NT2/D1 (cell line): ENCODE measurements at regions not wholly inside any gene's neighbourhood (a gene's known extent, or its start where the extent isn't known, plus 50 kb on each side); places are given as distances from the start of the nearest gene placed in this dataset.

Experiments
- DNase-seq: peaks from one replicate; pipeline ENCODE4 v3.0.0-alpha.2; 2011; ENCODE audit warnings: low read depth, low spot score
- H3K27me3 ChIP-seq: 2 replicates; pipeline ENCODE4 v1.6.0; 2011; ENCODE audit warnings: mild to moderate bottlenecking; ENCODE audit not compliant: insufficient read length, insufficient read depth
- H3K36me3 ChIP-seq: 2 replicates; pipeline ENCODE4 v1.6.1; 2011; ENCODE audit warnings: mild to moderate bottlenecking, low read length, mixed read lengths; ENCODE audit not compliant: insufficient read depth, insufficient read length
- H3K4me1 ChIP-seq: 2 replicates; pipeline ENCODE4 v1.5.1; 2011; ENCODE audit not compliant: insufficient read depth, insufficient read length
- H3K4me3 ChIP-seq: 2 replicates; pipeline ENCODE4 v1.5.1; 2011; ENCODE audit warnings: low read depth; ENCODE audit not compliant: insufficient read length
- H3K9ac ChIP-seq: 2 replicates; pipeline ENCODE4 v1.6.0; 2011; ENCODE audit warnings: low read depth; ENCODE audit not compliant: insufficient read length
- H3K9me3 ChIP-seq: 2 replicates; pipeline ENCODE4 v1.5.1; 2011; ENCODE audit warnings: mild to moderate bottlenecking, low read length; ENCODE audit not compliant: insufficient read depth
- SUZ12 ChIP-seq: IDR thresholded peaks from 2 replicates; pipeline ENCODE4 v1.6.1; 2011; ENCODE audit not compliant: insufficient read length, insufficient read depth; ENCODE audit errors: extremely low read depth
- YY1 ChIP-seq: IDR thresholded peaks from 2 replicates; pipeline ENCODE4 v1.6.1; 2011; ENCODE audit not compliant: insufficient read length, insufficient read depth
- ZNF274 ChIP-seq: IDR thresholded peaks from 2 replicates; pipeline ENCODE4 v1.6.1; 2011; ENCODE audit warnings: mild to moderate bottlenecking, low read depth, low read length

DNA sequence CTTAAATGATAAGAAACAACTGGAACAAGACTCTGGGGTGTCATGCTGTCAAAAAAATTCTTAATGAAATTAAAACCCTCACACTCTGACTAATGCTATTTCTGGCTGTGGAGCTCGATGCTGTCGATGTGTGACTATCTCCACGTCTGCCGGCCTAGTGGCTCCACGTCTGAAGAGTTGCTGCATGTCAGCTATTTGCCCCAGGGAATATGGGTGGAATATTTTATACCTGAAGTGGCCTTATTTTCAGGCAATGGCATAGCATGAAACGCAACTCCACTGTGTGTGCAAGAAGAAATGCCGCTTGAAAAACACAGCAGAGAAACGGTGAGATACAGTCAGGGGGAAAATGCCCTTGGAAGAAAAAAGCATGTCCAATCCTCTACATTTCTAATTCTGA is 50.9 kb upstream of the MGMT start:
- Histone ChIP-seq H3K36me3 (no peaks in the 10 kb centered on the region), H3K27me3 (no peaks in the 10 kb centered on the region), H3K4me1 (no peaks in the 10 kb centered on the region), H3K4me3 (no peak overlapping the region), H3K9ac (no peak overlapping the region), H3K9me3 (no peaks in the 10 kb centered on the region)
- TF ChIP-seq YY1, result no peak
- no peak for TF ChIP-seq ZNF274
- no peak for TF ChIP-seq SUZ12
- DNase-seq, result no peak

DNA sequence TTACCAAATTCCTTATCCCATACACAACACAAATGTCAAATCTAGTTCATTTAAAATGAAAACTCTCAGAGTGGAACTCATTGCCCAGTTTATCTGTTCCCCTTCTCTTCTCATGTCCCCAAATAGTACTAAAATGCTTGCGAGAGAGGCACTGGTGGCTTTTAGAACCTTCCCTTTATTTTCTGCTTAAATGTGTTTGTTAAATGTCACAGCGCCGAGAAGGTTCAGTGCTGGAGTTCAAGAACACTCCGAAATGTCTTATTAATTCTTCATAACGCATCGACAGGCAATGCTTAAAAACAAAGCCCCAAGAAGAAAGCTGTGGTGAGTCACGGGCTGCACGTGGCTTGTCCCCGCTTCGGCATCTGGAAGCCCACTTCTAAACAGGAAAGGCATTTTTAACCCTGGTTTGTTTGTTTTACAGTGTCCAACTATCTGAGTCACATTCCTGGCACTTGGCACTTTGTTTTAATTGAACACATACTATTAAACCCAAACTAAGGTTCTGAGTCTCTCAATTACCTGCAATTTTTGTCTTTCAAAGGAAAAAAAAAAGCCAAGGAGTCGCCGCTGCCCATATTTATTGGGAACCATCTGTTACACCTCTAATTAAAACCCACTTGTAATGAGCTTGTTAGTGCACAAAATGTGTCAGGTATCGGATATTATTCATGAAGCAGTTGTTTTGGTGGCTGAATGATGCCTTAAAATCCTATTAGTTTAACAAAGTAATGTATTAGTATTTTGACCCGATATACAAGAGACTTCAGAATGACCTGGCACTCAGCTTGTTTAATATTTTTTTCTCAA is 49.9 kb upstream of the MGMT start:
- TF ChIP-seq SUZ12, result no peak
- no peak for TF ChIP-seq ZNF274
- no peak for TF ChIP-seq YY1
- Histone ChIP-seq H3K27me3 (no peaks in the 10 kb centered on the region), H3K9ac (no peak overlapping the region), H3K36me3 (no peaks in the 10 kb centered on the region), H3K4me1 (no peaks in the 10 kb centered on the region), H3K9me3 (no peaks in the 10 kb centered on the region), H3K4me3 (no peak overlapping the region)
- no peak for DNase-seq
